ENCODE measurements at regions not wholly inside any gene's neighbourhood (a gene's known extent, or its start where the extent isn't known, plus 50 kb on each side); places are given as distances from the start of the nearest gene placed in this dataset.

- TF ChIP-seq ZSCAN5A (CRISPR knock-in tag; IDR thresholded peaks at IDR 0.05; ENCODE audit: borderline replicate concordance) (no peak), NFE2L1 (CRISPR knock-in tag; IDR thresholded peaks at IDR 0.05; ENCODE audit: borderline replicate concordance) (no peak), LRRFIP1 (CRISPR knock-in tag; conservative IDR thresholded peaks at IDR 0.05) (no peak)
Measured at GRCh38 chr4:20178902-20179576, 72.7 kb upstream of the SLIT2 start.

All from HepG2 (cell line).